NCI-H187 (cell line): ENCODE measurements at regions not wholly inside any gene's neighbourhood (a gene's known extent, or its start where the extent isn't known, plus 50 kb on each side); places are given as distances from the start of the nearest gene placed in this dataset.
"Not testable (repeated sequence)": the region's sequence is repeated elsewhere in the genome, so short reads cannot be mapped to it uniquely, and the experiment has no call there.

Source experiments
- DNase-seq, 2 experiments: peaks; one replicate each; lab custom pipeline; 2025; lab: John Stamatoyannopoulos, UW

GRCh38 chr6:2611092-2611491, 139.6 kb downstream of the MYLK4 start:
- no peak for DNase-seq

DNA sequence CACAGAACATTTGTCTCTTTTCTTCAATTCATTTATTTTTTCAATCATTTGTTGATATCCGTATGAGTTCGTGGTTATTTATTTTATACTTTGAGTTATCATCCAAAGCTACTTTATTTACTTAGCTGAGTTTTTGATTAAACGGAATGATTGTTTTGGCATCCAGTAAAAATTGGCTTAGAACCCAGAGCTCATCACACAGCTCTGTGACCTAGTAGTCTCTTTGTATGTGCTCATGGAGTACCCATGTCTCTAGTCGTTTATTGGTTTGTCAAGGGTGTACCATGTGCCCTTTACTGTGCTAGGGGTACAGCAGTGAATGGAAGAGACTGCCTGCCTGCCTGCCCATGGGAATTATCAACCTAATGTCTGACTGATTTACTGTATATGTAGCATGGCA, 142.2 kb downstream of the MYLK4 start:
- DNase-seq, result no peak

GRCh38 chr6:2600363-2600762, 150.4 kb downstream of the MYLK4 start:
- DNase-seq, result no peak

GRCh38 chr6:2599817-2600216, 150.9 kb downstream of the MYLK4 start:
- DNase-seq, result no peak

- DNase-seq, result no peak
Observed at GRCh38 chr6:2598867-2599266, 151.9 kb downstream of the MYLK4 start.

DNA sequence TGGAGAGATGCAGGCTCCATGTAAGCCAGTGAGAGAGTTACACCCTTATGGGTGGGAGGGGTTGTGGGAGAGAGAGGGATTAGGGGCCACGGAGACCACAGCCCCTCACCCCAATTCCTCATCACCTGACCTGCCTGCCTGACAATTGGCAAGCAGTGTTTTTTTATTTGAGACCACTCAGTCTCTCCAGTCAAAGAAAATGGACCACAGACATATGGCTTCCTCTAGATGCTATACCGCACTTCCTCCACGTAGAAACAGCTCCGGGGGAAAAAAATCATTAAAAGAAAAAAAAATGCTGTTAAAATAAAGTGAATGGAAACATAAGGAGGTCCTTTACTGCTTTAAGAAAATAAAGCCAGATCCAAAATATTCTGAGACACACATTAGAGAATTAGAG, 152.7 kb downstream of the MYLK4 start:
- no peak for DNase-seq

- not testable (repeated sequence) for DNase-seq
Observed at GRCh38 chr6:2597457-2597856, 153.3 kb downstream of the MYLK4 start.

DNA sequence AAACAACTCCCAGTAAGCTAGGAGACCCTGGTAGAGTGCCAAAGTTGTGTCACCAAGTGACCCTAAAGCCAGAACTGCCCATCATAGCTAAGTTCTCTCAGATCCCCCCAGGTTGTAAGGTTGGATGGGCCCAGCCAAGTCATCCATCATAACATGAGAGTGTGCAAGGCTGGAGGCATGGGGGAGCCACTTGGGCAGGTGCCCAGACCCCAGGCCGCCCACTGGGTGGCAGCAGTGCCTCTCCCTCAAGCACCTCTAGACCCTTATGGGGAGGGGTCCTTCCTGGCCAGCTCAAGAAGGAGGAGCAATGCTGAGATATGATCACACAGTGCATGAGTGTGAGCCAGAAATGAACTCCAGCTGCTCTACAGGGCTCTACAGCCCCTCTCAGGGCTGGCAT, 154.5 kb downstream of the MYLK4 start:
- no peak for DNase-seq

- no peak for DNase-seq
Observed at GRCh38 chr6:2594868-2595267, 155.9 kb downstream of the MYLK4 start.

GRCh38 chr6:2593167-2593566, 157.6 kb downstream of the MYLK4 start:
- no peak for DNase-seq

DNA sequence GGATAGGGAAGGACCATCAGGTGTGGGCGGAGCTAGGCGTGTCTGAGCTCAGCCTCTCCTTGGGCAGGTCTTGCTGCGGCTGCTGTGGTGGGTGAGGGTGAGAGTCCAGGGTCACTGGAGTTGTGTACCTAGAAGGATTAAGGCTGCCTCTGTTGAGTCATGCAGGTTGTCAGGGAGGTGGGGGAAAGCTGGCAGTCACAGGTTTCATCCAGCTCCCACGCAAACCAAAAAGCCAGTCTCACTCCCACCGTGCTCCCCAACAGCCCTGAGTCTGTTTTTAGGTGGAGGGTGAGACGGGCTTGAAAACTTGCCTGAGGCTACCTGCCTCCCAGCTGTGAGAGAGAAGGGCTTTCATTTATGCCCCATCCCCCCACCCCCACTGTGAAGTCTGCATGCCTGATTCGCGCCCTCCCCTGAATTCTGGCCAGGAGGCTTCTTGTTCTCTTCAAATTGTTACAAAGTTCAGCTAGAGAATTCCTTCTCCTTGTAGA, 161.5 kb downstream of the MYLK4 start:
- DNase-seq, result no peak

- DNase-seq, result no peak
Observed at GRCh38 chr6:2583459-2583858, 167.3 kb downstream of the MYLK4 start.

DNA sequence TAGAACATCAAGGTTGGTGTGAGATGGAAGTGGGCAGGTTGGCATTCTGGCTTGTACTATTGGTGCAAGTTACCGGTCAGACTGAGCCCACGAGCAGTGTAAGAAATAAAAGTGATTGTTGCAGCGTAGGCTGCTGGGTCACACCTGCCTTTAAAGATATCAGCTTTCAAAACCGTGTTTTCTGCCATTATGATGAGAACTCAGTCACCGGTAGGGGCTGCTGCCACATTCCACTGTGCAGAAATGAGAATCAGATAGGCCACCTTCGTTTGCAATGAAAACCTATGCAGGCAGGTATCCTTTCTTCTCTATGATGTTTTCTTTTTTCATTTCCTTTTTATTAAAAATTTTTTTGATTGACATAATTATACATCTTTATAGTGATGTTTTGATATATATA, 168.5 kb downstream of the MYLK4 start:
- no peak for DNase-seq

DNA sequence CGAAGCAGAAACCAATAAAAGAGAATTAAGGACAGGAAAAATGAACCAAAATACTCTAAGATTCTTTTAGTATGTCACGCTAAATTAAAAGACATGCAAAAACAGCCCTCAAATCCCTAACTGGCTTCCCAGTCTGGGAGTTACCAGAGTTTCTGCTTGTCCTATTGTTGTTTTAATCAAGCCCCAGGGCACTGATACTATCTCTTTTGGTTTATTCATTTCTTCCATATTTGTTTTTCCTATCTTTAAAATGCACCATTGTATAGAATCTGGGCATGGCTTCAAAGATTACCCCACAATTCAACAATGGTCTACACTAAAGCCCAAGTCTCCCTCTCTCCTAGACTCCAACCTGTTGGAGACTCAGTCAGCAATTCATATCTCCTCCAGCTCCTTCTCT, 169.1 kb downstream of the MYLK4 start:
- no peak for DNase-seq

DNA sequence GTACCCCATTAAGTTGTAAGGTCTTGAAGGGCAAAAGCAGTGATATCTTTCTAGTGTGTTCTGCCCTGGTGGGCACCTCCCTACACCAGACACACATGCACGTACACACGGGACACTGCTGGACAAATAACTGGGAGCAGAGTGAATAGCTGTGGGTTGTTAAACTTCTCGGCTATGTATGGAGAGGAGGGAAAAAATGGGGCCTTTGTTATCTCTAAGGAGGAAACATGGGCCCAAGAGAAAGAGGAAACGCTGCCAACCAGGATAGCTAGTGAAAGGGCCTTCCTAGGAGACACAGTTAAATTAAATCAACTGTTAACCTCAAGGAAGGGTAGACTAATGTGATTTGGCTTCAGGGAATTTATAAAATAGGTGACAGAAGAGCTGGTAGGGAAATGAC, 169.7 kb downstream of the MYLK4 start:
- DNase-seq, result no peak

- no peak for DNase-seq
Observed at GRCh38 chr6:2579804-2580570, 170.7 kb downstream of the MYLK4 start.

- no peak for DNase-seq
Observed at GRCh38 chr6:2579241-2579761, 171.4 kb downstream of the MYLK4 start.

GRCh38 chr6:2578767-2579166, 172.0 kb downstream of the MYLK4 start:
- no peak for DNase-seq

DNA sequence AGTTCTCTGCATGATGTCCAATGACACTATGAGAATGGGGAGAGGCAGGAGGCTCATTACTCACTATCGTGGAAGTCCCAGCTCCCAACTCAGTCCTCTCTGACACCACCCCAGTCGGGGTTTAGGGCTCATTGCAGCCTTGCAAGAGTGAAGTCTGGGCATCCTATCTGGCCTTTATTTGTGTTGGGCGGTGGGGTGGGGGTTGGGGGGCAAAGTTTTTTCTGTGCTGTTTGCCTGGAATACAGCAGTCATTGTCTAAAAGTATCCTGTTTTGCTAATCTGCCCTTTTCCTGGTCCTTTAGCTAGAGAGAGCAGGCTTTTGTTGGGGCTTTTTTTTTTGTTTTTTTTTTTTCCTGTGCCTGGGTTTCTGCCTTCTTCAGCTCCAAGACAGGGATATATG, 174.2 kb downstream of the MYLK4 start:
- no peak for DNase-seq

DNA sequence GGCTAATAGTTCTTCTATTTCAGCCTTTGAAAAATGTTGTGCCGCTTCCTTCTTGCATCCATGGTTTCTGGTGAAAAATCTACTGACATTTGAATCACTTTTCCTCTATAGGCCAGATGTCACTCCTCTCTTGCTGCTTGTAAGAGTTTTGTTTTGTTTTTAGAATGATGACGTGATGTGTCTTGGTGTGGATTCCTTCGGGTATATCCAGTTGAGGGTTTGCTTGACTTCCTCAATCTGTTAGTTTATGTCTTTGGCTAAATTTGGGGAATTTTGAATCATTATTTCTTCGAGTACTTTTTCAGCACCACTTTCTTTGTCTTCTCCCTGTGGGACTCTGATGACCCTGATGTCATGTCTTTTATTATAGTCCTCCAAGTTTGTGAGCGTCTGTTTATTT, 175.5 kb downstream of the MYLK4 start:
- no peak for DNase-seq

DNA sequence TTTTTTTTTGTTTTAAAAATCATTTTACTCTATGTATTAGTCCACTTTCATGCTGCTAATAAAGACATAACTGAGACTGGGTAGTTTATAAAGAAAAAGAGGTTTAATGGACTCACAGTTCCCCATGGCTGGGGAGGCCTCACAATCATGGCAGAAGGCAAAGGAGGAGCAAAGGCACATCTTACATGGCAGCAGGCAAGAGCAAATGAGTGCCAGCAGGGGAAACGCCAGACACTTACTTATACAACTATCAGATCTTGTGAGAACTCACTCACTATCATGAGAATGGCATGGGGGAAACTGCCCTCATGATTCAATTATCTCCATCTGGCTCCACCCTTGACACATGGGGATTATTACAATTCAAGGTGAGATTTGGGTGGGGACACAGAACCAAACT, 181.3 kb downstream of the MYLK4 start:
- DNase-seq, result not testable (repeated sequence)

- DNase-seq, result no peak
Observed at GRCh38 chr6:2566048-2566447, 184.7 kb downstream of the MYLK4 start.

DNA sequence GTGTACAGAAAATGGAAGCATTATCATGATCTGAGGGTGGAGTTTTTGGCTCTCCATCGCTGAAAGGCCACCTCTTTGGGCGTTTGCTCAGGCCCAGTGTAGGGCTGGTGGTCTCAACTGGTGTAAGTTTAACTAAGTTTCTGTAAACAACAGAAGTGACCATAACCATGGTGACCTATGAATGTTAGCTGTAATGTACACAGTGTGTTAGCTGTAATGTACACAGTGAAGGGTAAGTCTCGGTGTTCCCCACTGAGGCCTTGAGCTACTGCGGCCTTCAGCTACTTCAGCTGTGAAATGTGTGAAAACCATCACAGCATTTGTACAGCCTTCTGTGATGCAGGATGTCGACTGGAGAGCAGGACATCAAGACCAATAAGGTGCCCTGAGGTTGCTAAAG, 185.2 kb downstream of the MYLK4 start:
- no peak for DNase-seq

DNA sequence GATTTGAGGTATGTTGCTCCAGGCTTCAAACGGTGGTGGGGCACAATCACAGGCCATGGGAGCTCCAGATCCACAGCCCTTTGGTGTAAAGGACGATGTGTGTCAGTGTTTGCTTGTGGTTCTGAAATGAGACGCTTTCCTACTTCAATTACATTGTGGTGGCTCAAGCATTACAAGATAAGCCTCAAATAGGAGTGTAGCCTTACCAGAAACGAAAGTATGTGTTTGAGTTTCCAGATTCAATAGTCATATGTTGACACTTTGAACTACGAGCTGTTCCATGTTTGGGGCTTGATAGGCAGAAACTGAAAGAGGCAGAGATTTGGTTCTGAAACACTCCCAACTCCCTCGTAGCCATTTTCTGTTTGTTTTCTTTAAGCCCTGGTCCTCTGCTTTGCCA, 187.1 kb downstream of the MYLK4 start:
- DNase-seq, result peak in 1 of 2 experiments; percentile 36
